ACC112 (cell line): ENCODE measurements at regions not wholly inside any gene's neighbourhood (a gene's known extent, or its start where the extent isn't known, plus 50 kb on each side); places are given as distances from the start of the nearest gene placed in this dataset.

ENCODE experiments used
- H2AFZ ChIP-seq: fragments of 200-600 bp; sonication (generic); one replicate; pipeline ENCODE4 v1.6.0; 2017; ENCODE audit warnings: antibody characterized with exemption, low read length; ENCODE audit not compliant: unreplicated experiment
- H3K27ac ChIP-seq: fragments of 200-600 bp; sonication (generic); 2 replicates; pipeline ENCODE4 v1.5.1; 2014; ENCODE audit warnings: low read depth, mild to moderate bottlenecking, antibody characterized with exemption, low read length, moderate library complexity
- H3K27me3 ChIP-seq: fragments of 200-600 bp; sonication (generic); 2 replicates; pipeline ENCODE4 v1.6.1; 2014; ENCODE audit warnings: mild to moderate bottlenecking, antibody characterized with exemption, low read length, moderate library complexity, mixed read lengths; ENCODE audit not compliant: insufficient read depth
- H3K36me3 ChIP-seq: fragments of 200-600 bp; sonication (generic); 2 replicates; pipeline ENCODE4 v1.6.1; 2016; ENCODE audit warnings: mild to moderate bottlenecking, antibody characterized with exemption, low read length, moderate library complexity, mixed read lengths; ENCODE audit not compliant: insufficient read depth
- H3K4me1 ChIP-seq: fragments of 200-600 bp; sonication (generic); one replicate; pipeline ENCODE4 v1.6.1; 2016; ENCODE audit warnings: low read length, mixed read lengths; ENCODE audit not compliant: insufficient read depth, unreplicated experiment, control insufficient read depth
- H3K4me3 ChIP-seq: fragments of 200-600 bp; sonication (generic); 2 replicates; pipeline ENCODE4 v1.5.1; 2014; ENCODE audit warnings: mild to moderate bottlenecking, low read depth, low read length
- H3K79me2 ChIP-seq: fragments of 200-600 bp; sonication (generic); one replicate; pipeline ENCODE4 v1.6.0; 2016; ENCODE audit warnings: low read length; ENCODE audit not compliant: control insufficient read depth, unreplicated experiment, insufficient read depth

- H3K27ac ChIP-seq = no peak overlapping the region
- H3K4me3 ChIP-seq = no peak overlapping the region
- H3K4me1 ChIP-seq = no peaks in the 10 kb centered on the region
- no peaks in the 10 kb centered on the region for H3K79me2 ChIP-seq
- H3K36me3 ChIP-seq = no peaks in the 10 kb centered on the region
- peaks cover 22% of the 10 kb centered on the region for H3K27me3 ChIP-seq
- no peak overlapping the region for H2AFZ ChIP-seq
Measured at GRCh38 chr9:71544464-71544863, 223.8 kb downstream of the CEMIP2 start.

GRCh38 chr9:71541436-71541835, 226.9 kb downstream of the CEMIP2 start:
- Histone ChIP-seq H3K27ac (no peak overlapping the region), H2AFZ (no peak overlapping the region), H3K4me1 (no peaks in the 10 kb centered on the region), H3K36me3 (no peaks in the 10 kb centered on the region), H3K27me3 (peaks cover 16% of the 10 kb centered on the region; the same call in 1 of the 2 replicates), H3K4me3 (no peak overlapping the region), H3K79me2 (no peaks in the 10 kb centered on the region)

- Histone ChIP-seq H3K4me1 (no peaks in the 10 kb centered on the region), H3K27ac (no peak overlapping the region), H2AFZ (no peak overlapping the region), H3K36me3 (no peaks in the 10 kb centered on the region), H3K27me3 (0 out of 2 replicates have a peak, but pooled peaks cover 4% of the 10 kb centered on the region), H3K4me3 (no peak overlapping the region), H3K79me2 (no peaks in the 10 kb centered on the region)
Measured at GRCh38 chr9:71524996-71525580, 243.2 kb downstream of the CEMIP2 start.

GRCh38 chr9:71524516-71524915, 243.8 kb downstream of the CEMIP2 start:
- Histone ChIP-seq H2AFZ (no peak overlapping the region), H3K4me1 (no peaks in the 10 kb centered on the region), H3K36me3 (no peaks in the 10 kb centered on the region), H3K27ac (no peak overlapping the region), H3K79me2 (no peaks in the 10 kb centered on the region), H3K4me3 (no peak overlapping the region), H3K27me3 (0 out of 2 replicates have a peak, but pooled peaks cover 9% of the 10 kb centered on the region)

DNA sequence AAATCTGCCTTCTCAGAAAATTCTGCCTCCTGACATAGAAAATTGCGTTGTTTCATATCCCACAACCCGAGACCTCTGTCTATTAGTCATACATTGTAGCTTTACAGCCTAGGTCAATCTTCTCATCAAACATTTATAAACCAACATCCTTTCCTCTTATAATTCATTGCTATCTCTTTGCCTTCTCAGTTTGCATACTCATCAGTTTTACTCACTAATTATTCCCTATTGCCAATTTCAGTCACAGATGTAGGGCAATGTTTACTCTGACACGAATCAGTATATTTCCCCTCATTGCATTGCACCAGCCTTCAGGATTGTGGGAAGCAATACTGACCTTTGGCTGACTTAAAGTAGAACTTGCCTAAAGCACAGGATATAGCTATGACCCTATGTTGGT, 247.2 kb downstream of the CEMIP2 start:
- Histone ChIP-seq H3K36me3 (no peaks in the 10 kb centered on the region), H3K27ac (no peak overlapping the region), H3K4me3 (no peak overlapping the region), H2AFZ (no peak overlapping the region), H3K4me1 (no peaks in the 10 kb centered on the region), H3K27me3 (peaks cover 23% of the 10 kb centered on the region; the same call in 1 of the 2 replicates), H3K79me2 (no peaks in the 10 kb centered on the region)

DNA sequence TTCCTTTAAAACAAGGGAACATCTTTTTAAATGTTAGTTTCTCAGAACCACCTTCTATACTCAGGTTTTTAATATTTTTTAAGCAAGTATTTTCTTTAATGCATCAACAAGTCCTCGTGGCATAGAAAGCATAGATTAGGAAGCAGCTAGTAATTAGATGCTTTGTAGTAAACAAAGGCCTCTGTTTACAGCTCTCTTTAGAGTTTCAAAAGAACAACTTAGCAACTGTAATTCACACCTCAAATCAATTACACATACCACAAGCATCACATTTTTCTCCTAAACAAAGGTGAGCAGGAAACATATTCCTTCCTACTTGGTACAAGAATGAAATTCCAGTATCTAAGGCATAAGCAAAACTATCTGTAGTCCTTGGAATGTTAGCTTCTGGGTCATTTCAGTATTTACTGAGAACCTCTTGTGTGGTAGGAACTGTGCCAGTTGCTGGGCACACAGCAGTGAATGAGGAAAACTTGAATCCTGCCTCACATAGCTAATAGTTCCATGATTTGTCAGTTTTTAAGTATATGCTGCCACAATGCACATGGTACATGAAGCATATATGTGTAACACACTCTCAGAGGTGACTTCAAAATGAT, 249.1 kb downstream of the CEMIP2 start:
- H3K27ac ChIP-seq = no peak overlapping the region
- H3K4me3 ChIP-seq = no peak overlapping the region
- H3K79me2 ChIP-seq = no peaks in the 10 kb centered on the region
- H3K36me3 ChIP-seq = no peaks in the 10 kb centered on the region
- H2AFZ ChIP-seq = no peak overlapping the region
- peaks cover 30% of the 10 kb centered on the region; the same call in 1 of the 2 replicates for H3K27me3 ChIP-seq
- H3K4me1 ChIP-seq = no peaks in the 10 kb centered on the region

- Histone ChIP-seq H3K27ac (no peak overlapping the region), H3K27me3 (peaks cover 32% of the 10 kb centered on the region; the same call in 1 of the 2 replicates), H3K4me1 (no peaks in the 10 kb centered on the region), H2AFZ (no peak overlapping the region), H3K79me2 (no peaks in the 10 kb centered on the region), H3K36me3 (no peaks in the 10 kb centered on the region), H3K4me3 (no peak overlapping the region)
Measured at GRCh38 chr9:71518045-71518827, 250.1 kb downstream of the CEMIP2 start.

- Histone ChIP-seq H3K36me3 (no peaks in the 10 kb centered on the region), H3K79me2 (no peaks in the 10 kb centered on the region), H3K4me3 (no peak overlapping the region), H2AFZ (no peak overlapping the region), H3K27me3 (peaks cover 32% of the 10 kb centered on the region; the same call in 1 of the 2 replicates), H3K4me1 (no peaks in the 10 kb centered on the region), H3K27ac (no peak overlapping the region)
Measured at GRCh38 chr9:71515626-71516025, 252.7 kb downstream of the CEMIP2 start.

- Histone ChIP-seq H3K4me3 (no peak overlapping the region), H2AFZ (no peak overlapping the region), H3K27me3 (peaks cover 29% of the 10 kb centered on the region; the same call in 1 of the 2 replicates), H3K27ac (no peak overlapping the region), H3K79me2 (no peaks in the 10 kb centered on the region), H3K4me1 (no peaks in the 10 kb centered on the region), H3K36me3 (no peaks in the 10 kb centered on the region)
Measured at GRCh38 chr9:71515107-71515506, 253.2 kb downstream of the CEMIP2 start.

DNA sequence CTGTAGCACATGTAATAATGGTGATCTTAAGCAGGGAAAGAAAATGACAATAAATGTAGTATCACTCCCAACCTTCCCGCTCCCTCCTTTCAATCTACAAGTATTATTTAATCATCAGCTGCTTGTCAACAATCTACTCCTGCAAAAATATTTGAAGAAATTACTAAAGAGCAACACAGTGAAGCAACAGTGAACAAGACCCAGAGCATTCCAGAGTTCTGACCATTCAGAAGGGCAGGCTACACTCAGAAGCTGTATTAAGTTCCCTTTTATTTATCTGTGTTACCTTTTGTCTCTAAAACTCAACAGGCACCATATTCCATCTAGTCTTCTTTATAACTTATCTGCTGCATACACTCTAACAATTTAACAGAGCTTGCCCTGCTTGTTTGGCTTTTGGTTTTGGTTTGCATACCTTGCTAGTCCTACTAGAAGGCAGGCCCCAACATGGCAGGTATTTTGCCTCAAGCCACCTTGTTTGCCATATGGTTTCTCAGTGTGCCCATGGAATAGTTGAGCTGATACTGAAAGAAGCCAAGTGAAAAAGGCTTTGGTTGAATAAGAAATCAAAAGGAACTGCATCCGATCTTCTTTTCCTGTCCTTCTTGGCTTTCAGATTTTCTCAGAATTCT, 253.9 kb downstream of the CEMIP2 start:
- H3K4me3 ChIP-seq = no peak overlapping the region
- H3K27me3 ChIP-seq = peaks cover 23% of the 10 kb centered on the region; the same call in 1 of the 2 replicates
- no peaks in the 10 kb centered on the region for H3K79me2 ChIP-seq
- H3K27ac ChIP-seq = no peak overlapping the region
- peaks cover 3% of the 10 kb centered on the region for H3K4me1 ChIP-seq
- H2AFZ ChIP-seq = no peak overlapping the region
- no peaks in the 10 kb centered on the region for H3K36me3 ChIP-seq
